GM19372 (cell line): ENCODE measurements at regions not wholly inside any gene's neighbourhood (a gene's known extent, or its start where the extent isn't known, plus 50 kb on each side); places are given as distances from the start of the nearest gene placed in this dataset.

Source experiments
- ATAC-seq: cut with Tn5 transposase; IDR thresholded peaks from one replicate; pipeline ENCODE4 v1.9.1; 2021; ENCODE audit warnings: mild to moderate bottlenecking, low read depth, moderate library complexity; ENCODE audit not compliant: unreplicated experiment

DNA sequence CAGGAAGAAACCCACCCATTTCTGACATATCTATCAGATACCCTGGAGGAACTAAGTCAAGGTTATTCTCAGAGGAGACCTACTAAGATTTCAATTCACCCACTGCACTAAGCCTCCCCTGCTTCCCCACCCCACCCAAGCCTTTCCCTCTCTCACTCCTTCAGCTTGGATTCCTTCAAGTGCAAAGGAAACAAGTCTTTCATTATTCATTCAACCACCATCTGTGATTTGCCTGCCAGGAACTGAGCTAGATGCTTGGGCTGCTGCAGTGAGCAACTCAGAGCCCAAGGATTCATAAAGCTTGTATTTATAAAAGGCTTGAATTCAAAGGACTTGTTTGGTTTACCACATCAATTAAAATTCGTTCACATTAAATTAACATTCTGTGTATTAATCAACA is 161.3 kb downstream of the GXYLT1 start:
- no peak for ATAC-seq

GRCh38 chr12:41981758-41982157 is 162.9 kb downstream of the GXYLT1 start:
- ATAC-seq, result no peak

DNA sequence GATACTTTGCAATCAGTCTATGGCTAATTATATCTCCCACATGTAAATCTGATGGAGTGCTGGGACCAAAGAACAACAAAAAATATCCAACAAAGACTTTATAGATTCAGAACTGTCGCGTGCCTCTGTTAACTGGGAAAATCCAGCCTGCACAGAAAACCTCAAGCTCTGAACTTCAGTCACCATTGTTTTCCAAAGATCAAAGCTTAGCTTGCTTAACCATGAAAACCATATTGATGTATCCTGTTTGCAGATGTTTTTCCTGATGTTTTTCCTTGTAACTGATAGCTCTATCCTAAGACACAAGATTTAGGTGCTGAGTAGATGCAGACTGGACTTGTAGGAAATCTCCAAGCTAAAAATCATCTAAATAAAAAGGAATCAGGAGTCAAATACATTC is 163.7 kb downstream of the GXYLT1 start:
- ATAC-seq, result no peak

DNA sequence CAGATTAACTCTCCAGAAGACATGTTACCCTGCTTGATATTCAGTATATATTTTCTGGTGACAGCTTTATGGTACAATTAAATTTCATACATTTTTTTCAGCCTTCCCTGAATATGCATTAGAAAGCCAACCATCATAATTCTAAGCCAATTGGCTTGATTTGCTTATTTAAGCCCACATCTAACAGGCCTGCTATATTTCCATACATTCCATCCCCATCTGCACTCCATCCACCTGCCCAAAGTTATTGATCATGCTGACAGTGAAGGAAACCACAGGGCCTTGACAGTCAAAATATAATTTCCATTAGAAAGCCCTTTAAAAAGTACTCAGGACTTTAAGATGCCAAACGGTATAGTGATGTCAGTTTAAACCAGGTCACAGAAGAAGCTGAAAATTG is 164.3 kb downstream of the GXYLT1 start:
- no peak for ATAC-seq

DNA sequence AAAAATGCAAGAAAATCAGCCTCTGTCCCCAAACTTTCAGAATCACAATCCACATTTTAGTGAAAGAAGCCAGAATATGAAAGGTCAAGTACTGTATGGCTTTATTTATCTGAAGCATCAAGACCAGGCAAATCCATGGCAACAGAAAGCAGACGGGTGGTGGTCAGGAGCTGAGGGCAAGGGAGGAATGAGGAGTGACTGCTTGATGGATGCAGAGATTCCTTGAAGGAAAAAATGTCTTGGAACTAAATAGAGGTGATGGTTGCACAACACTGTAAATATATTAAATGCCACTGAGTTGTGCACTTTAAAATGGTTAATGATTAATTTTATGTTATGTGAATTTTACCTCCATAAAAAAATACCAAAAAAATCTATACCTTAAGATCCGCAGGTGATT is 165.1 kb downstream of the GXYLT1 start:
- ATAC-seq, result no peak

DNA sequence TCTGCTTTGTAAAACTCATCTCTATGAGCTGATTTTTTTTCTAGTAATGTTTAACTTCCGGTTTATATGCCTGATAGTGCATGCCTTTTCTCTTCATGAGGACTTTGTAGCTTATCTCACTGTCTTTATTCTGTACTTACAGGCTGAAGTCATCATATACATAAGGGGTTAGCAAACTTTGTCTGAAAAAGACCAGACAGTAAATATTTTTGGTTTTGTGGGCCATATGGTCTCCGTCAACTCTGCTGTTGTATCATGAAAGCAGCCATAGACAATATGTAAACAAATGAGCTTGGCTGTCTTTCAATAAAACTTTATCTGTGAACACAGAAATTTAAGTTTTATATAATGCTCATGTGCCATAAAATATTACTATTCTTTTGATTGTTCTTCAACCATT is 172.1 kb downstream of the GXYLT1 start:
- no peak for ATAC-seq

DNA sequence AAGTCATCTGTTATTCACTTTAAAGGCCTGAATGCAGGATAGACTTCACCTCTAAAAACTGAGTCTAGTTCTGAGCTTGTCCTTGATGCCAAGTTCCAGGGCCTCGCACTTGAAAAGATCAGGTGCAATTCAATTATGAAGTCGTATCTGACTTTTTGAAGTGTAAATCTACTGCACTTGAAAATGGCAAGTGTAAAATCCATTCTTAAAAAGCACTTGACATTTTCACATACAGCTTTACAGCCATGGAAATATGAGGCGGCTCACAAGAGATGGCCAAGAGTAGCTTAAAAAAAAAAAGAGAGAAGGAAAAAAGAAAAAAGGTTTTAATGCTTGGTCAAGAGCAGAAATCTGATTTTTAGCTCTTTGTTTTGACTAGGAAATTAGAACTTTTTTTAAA is 172.5 kb downstream of the GXYLT1 start:
- ATAC-seq, result no peak

DNA sequence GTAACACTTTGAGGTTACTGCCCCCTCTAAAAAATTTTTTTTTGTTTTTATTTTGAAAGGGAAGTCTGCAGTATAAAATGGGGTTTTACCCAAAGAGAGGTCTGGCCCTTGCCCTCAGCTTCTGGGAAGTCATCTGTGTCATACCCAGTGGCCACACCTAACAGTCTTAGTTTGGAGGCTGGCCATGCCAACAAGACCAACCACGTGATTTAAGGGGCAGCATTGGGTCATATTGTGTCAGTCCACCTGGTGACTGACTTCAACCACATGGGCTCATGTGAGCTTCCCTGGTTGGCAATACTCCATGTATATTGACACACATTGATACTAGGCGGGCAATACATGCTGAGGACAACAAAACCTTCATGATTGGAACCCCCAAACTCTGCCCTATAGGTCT is 173.9 kb downstream of the GXYLT1 start:
- ATAC-seq, result no peak

GRCh38 chr12:41968599-41968998 is 176.1 kb downstream of the GXYLT1 start:
- no peak for ATAC-seq

DNA sequence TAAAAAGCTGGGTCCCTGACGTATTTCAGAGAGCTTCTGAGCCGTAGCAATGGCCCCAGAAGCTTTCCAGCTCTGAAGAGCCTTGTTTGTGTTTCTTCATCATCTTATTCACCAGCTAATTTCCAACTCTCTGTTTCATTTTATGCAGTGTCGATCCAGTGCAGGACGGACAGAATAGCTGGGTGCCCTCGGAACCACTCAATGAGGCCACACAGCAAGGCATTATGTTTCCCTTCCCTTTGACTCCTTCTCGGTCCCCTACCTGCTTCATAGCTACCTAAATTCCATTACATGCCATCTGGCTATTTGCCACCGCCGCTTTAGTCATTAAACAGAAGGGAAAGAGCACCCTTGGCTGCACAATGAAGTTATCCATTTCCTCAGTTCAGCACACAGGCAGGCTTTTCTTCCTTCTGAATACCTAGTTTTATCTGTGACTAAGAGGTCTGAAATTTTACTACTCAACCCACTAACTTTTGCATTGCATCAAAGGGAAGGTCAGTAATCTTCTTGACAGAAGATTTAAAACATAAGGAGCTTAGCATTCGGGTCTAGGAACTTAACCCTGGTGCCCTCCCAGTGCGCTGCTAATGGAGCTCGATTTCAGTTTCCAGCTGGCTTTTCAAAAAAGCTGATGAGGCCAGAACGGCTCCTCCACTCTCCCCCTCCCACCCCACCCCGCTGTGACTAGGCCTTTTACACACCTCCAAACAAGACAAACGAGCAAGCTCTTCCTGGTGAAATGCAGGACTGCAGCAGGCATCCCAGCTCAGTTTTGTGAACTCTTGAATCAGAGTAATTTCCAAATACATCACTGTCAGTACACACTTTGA is 176.8 kb downstream of the GXYLT1 start:
- no peak for ATAC-seq

DNA sequence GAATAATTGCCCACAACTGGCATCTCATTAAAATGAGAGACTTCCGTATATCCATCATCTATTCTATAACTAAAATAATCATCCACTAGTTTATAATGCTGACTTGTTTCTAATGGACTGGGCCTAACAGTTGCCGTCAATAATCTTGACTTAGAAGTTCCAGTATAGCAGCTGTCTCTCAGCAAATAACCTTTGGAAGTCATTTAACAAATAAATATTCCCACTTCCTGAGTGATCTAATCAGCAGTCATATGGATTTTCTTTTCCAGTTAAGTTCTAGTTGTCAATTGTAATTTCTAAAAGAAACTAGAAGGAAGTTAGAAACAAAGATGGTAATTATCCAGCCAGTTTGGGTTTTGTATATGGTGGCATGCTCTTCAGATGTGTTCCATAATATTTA is 177.8 kb downstream of the GXYLT1 start:
- no peak for ATAC-seq

GRCh38 chr12:41966001-41966400 is 178.7 kb downstream of the GXYLT1 start:
- ATAC-seq, result no peak

GRCh38 chr12:41963398-41963797 is 181.3 kb downstream of the GXYLT1 start:
- ATAC-seq, result no peak

DNA sequence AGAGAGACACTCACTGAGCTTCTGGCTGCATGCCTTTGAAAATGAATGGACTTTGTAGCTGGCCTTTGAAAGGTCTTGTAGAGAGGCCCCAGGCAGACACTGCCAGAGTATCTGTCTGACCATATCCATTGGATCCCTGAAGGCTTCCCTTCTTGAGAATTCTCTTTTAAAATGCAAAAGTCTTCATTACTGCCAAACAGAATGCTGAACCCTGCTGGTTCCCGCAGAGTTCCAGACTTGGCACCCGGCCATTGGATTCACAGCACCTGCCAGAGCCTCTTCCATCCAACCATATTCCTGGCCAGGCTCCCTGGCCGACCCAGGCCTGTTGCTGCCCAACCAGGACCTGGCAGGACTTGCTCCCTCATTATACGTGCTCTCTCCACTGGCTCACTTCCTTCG is 182.5 kb downstream of the GXYLT1 start:
- ATAC-seq, result no peak

DNA sequence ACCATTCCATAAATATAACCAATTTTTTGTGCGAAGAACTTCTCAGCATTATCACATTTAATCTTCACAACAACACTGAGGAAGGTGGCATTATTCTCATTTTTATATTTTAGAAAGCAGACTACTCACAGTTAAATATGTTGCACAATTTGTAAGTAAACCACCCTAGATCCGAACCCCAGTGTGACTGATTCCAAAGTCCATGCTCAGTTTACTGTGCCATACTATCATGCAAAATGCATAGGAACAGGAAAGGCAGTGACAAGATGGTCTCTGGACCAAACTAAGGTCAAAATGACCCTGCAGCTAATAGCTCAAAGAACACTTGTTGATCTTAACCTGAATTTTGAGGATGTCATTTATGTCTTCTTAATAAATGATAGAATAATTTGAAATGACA is 185.4 kb downstream of the GXYLT1 start:
- ATAC-seq, result no peak

DNA sequence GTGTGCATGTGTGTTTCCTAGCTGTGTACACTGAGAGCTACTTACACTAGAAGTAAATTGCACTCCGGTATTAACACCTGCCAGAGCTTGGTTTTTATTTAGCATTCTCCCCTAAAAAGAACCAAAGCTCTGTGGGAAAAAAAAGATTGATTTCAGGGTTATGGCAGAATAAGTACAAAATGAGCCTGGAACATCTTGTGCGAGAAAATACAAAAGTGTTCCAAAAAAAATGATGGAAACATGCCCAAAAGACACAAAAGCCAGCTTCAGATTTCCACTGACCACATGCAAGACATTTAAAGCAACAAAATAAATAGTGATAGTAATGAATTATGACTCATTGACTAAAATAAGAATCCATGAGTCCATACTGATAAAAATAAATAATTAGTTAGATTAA is 188.3 kb downstream of the GXYLT1 start:
- ATAC-seq, result no peak

DNA sequence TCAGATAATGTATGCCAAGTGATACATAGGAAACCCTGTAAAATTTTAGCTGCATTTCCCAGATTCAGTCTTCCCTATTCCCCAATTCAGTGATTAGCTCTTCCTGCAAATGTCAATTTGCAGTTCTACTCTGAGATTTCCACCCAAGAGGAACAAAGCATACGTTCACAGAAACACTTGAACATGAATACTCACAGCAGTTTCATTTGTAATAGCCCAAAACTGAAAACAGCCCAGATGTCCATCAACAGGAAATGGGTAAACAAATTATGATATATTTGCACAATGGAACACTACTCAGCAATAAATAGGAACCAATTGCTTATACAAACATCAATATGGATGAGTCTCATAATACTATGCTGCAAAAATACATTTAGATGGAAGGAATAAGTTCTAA is 194.2 kb downstream of the GXYLT1 start:
- ATAC-seq, result peak; percentile 88

GRCh38 chr12:41946106-41946505 is 198.6 kb downstream of the GXYLT1 start:
- no peak for ATAC-seq

- no peak for ATAC-seq
Measured at GRCh38 chr12:41944216-41944615, 200.5 kb downstream of the GXYLT1 start.

DNA sequence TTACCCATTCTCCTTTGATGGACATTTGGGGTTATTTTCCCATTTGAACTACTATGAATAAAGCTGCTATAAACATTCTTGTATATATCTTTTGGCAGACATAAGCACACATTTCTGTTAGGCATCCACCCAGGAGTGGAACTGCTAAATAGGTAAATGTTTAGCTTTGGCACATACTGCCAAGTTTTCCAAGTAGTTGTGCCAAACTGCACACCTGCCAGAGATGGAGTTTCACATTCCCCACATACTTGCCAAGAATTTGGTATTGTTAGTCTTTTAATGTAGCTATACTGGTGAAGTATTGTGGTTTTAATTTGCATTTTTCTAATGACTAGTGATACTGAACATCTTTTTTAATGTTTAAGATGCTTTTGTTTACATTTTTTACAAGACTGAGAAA is 201.0 kb downstream of the GXYLT1 start:
- no peak for ATAC-seq

GRCh38 chr12:41942354-41942753 is 202.3 kb downstream of the GXYLT1 start:
- no peak for ATAC-seq

DNA sequence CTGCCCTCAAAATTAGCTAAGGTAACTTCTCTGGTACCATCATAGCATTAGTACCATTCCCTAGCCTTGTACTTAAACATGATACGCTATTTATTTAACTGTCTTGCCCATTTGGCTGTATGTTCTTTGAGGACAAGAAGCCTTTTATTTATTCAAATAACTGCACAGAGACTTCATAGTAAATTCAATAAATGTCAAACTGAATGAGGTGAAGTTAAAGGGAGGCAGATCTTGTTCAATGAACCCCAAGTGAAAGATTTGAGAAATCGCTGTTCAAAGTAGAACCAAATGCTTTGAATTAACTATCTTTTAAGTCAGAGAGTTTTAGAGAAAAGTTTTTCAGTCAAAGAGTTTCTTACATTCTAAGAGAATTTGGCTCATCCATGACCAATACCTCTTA is 203.6 kb downstream of the GXYLT1 start:
- no peak for ATAC-seq

GRCh38 chr12:41940571-41940970 is 204.1 kb downstream of the GXYLT1 start:
- no peak for ATAC-seq
